ENCODE measurements at regions not wholly inside any gene's neighbourhood (a gene's known extent, or its start where the extent isn't known, plus 50 kb on each side); places are given as distances from the start of the nearest gene placed in this dataset.
"Not testable (repeated sequence)": the region's sequence is repeated elsewhere in the genome, so short reads cannot be mapped to it uniquely, and the experiment has no call there.

DNA sequence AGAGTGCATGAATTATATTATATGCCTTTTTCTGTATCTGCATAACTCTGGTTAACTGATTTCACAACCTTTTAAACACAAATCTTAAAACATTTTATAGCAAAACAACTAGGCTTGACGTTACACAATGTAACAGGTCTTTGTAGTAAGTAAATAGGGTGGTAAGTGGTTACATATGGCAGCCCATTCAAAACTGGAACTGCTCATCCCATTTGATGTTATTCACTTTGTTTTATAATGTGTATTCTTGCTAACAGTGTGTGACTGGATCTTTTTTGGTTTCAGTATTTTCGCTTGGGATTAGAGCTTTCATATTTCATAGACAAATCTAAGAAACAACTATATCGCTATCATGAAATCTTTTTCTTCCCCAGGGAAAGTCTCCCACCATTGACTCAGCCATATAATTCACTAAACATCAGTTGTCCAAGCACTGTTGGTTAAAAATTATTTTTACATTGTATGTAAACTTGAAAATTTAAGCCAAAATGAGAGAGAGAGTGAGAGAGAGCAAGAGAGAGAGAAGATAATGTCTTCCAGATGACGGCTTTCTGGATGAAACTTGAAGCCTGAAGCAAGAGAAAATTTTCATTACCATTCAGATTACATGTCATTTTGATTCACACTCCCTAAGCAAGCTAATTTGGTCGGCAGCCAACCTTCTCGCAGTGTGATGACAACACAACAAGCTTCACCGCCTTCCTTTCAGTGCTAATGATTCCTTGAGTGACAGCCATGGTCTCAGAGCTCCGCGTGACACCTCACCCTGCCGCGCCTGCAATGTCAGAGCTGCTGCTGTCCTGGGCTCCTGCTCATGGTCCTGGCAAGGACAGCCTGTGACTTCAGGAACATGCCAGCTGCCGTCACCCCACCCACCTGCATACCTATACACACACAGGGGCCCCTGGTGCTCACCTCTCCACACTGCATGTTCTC, 946.9 kb upstream of the SOX11 start:
- DNase-seq: no peak

- DNase-seq: no peak
Measured at GRCh38 chr2:4753721-4754120, 938.5 kb upstream of the SOX11 start.

DNA sequence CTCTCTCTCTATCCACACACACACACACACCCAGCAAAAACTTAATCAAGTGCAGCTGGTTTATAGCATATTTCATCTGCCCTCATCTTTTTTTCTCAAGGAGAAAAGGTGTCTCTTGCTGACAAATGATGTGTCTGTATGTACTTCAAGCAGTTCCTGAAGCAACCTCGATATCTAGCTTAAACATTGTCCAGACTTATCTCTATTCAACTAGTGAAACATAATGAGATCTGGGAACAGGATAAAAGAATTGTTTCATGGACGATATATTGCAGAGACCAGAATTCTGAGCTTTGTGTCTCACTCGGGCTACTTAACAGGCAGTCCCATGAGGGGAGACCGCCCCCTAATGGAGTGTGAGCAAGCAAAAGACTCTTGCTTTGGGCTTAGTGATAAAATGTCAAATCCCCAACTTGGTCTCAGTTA, 929.2 kb upstream of the SOX11 start:
- DNase-seq: peak in 1 of 2 donors; percentile 1

GRCh38 chr2:4765787-4766530, 926.2 kb upstream of the SOX11 start:
- no peak for DNase-seq

DNA sequence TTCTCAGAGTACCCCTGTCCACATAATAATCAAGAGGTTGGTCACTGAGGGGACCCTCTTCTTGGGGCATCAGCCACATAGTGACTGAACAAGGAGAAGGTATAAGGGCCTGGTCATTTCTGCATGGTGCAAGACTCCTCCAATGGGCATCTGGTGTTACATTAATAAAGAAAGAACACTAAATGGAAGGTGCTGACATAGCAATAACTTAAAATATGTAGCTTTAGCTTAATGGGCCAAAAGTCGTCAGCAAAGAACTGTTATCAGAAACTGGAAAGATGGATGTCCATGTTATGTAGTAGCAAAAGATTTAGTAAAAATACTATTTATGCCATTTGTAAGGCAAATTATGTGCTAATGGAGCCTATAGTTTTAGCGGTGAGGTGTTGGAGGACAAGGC, 916.5 kb upstream of the SOX11 start:
- DNase-seq: no peak

DNA sequence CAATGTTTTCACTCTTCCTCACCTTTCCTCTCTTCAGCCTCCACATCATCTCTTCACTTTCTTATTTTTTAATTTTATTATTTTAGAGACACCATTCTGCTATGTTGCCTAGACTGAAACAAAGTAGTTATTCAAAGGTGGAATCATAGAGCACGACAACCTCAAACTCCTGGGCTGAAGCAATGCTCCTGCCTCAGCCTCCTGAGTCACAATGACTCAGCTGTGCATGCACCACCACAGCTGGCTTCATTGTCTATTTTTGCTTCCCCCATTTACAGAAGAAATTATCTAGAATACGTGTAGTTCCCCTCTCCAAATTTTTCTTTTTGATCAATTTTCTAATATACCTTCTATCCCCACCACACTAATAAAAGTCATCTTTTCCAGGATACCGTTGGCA, 911.5 kb upstream of the SOX11 start:
- no peak for DNase-seq

- DNase-seq: no peak
Measured at GRCh38 chr2:4782647-4783046, 909.5 kb upstream of the SOX11 start.

DNA sequence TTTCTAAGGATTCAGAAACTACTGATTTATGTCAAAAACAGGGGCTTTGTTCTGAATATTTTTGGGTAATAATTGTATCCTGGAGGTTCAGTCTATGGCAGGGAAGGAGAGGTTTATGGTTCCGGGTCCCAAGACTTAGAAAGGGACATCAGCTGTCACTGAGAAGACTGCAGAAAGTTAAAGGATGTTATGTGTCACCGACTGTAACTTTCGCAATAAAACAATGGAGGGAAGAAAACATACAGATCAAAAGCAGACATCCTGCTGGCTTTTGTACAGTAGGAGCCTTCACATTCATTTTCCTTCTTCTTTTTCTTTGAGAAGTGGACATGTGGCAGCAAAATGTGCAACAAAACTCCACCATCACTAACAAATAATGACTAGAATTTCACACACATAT, 900.7 kb upstream of the SOX11 start:
- no peak for DNase-seq

GRCh38 chr2:4792126-4792525, 900.1 kb upstream of the SOX11 start:
- no peak for DNase-seq

DNA sequence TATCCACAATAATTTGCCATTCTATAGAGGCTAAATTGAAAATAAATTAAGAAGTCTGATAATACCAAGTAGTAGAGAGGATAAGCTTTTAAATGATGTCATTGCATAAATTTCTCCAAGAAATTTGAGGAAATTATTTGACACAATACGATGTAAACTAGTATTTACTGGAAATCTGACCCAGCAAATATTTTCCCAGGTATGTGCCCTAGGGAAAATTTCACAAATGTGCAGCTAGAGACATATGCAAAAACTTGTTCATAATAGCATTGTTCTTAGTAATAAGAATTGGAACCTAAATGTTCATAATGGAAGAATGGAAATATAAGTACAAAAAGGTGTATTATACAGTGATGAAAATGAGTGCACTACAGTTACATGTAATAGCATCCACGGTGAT, 888.8 kb upstream of the SOX11 start:
- no peak for DNase-seq

DNA sequence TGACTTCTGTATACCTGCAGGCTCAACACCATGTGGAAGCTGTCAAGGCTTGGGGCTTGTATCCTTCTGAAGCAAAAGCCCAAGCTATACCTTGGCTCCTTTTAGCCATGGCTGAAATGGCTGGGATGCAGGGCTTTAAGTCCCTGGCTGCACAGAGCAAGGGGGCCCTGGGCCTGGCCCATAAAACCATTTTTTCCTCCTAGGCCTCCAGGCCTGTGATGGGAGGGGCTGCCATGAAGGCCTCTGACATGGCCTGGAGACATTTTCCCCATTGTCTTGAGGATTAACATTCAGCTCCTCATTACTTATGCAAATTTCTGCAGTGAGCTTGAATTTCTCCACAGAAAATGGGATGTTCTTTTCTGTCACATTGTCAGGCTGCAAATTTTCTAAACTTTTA, 878.0 kb upstream of the SOX11 start:
- not testable (repeated sequence) for DNase-seq

DNA sequence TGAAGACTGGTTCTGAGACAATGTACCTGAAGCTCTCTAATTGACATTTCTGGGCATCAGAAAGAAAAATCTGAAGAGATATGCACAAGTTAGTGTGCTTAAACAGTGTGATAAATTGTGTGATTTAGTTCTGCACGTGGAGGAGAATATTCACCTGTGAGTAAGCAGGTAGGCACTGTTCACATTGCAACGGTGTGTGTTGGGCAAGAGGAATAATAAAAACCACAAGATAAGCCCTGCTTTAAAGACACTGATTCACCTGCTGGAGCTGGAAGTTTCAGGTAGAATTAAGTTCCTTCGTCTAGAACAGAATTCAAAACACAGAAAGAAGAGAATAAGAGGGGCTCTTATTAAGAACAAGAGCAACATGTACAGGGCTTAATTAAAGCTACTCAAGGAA, 864.3 kb upstream of the SOX11 start:
- no peak for DNase-seq

- no peak for DNase-seq
Measured at GRCh38 chr2:4828682-4829374, 863.4 kb upstream of the SOX11 start.

- DNase-seq: no peak
Measured at GRCh38 chr2:4831751-4832150, 860.4 kb upstream of the SOX11 start.

GRCh38 chr2:4832642-4833041, 859.5 kb upstream of the SOX11 start:
- no peak for DNase-seq

GRCh38 chr2:4838626-4839025, 853.6 kb upstream of the SOX11 start:
- no peak for DNase-seq

DNA sequence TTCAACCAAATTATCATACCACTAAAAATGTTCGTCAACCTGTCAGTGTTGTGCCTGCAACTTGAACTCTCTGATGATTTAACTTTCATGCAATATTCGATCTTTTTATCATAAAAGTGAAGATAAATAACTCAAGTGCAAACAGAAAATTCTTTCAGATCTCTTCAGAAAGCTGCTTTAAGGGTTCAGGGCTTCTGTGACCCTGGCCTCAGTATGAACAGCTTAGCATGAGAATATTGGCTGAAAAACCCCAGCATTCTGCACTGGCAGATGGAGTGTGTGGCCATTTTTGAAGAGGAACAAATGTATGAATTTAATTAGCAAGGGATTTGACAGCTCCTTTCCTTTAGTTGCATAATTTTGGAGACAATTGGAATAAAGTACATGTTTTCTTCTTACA, 851.4 kb upstream of the SOX11 start:
- DNase-seq: no peak

- no peak for DNase-seq
Measured at GRCh38 chr2:4844881-4845280, 847.3 kb upstream of the SOX11 start.

GRCh38 chr2:4862031-4862430, 830.2 kb upstream of the SOX11 start:
- no peak for DNase-seq

DNA sequence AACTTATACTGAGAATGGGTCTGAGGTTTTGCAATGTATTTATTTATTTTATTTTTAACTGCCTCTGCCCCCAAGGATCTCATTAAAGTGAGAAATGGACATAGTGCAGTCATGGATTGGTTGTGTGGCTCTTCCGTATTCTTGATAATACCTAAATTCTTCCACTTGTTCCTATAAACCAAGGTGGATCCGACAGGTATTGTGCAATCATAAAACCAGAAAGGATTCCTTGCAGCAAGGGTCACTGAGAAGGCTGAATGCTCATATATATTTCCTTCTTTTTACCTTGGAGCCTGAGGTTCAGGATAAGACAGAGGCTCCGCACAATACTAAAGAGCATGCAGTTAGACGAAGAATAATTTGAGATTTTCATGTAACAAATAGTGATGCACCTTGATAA, 826.0 kb upstream of the SOX11 start:
- no peak for DNase-seq

DNA sequence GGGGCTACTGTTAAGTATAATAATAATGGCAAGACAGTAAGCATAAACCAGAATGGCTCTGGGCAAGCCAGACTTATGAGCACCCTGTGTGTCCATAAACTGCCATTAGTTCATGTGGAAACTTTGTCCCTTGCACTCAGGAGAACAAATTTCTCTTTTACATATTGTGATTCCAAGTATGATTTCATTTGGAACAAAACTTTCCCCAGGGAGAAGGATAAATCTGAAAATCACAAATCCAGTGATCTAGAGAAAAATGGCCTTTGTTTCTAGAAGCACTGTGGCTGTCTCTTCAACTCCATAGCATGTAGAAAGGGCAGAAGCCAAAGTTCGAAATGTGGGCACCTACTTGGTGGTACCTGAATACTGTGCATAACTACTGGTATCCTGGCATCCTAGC, 823.7 kb upstream of the SOX11 start:
- no peak for DNase-seq

GRCh38 chr2:4869154-4869553, 823.0 kb upstream of the SOX11 start:
- DNase-seq: no peak

GRCh38 chr2:4873364-4873763, 818.8 kb upstream of the SOX11 start:
- no peak for DNase-seq

All from stimulated activated CD4-positive, alpha-beta T cell treated with anti-CD3 and anti-CD28 coated beads, Interleukin-2, amount 100 ng/mL, for 24 hours (primary cell).